Neural cell (in vitro differentiated cells): ENCODE measurements at regions not wholly inside any gene's neighbourhood (a gene's known extent, or its start where the extent isn't known, plus 50 kb on each side); places are given as distances from the start of the nearest gene placed in this dataset.
"Not testable (repeated sequence)": the region's sequence is repeated elsewhere in the genome, so short reads cannot be mapped to it uniquely, and the experiment has no call there.

ENCODE experiments used
- H2AFZ ChIP-seq: fragments of 200-600, 300-800 bp; sonication (generic), shearing (Covaris generic); 2 replicates; pipeline ENCODE4 v1.6.0; 2014; ENCODE audit warnings: low read depth, mild to moderate bottlenecking, antibody characterized with exemption, low read length, moderate library complexity
- H3F3A ChIP-seq: fragments of 200-600 bp; shearing (Covaris generic); 2 replicates; pipeline ENCODE4 v1.6.1; 2016; ENCODE audit warnings: mild to moderate bottlenecking, moderate library complexity, mixed read lengths, antibody characterized with exemption, low read length; ENCODE audit not compliant: insufficient read depth, poor library complexity, severe bottlenecking
- H3K27ac ChIP-seq: fragments of 200-600, 300-800 bp; sonication (generic), shearing (Covaris generic); 2 replicates; pipeline ENCODE4 v1.5.1; 2014; ENCODE audit warnings: mild to moderate bottlenecking, low read length, moderate library complexity
- H3K27me3 ChIP-seq: fragments of 300-800, 200-600 bp; sonication (generic), shearing (Covaris generic); 2 replicates; pipeline ENCODE4 v1.6.0; 2014; ENCODE audit warnings: mild to moderate bottlenecking, low read depth, low read length, moderate library complexity; ENCODE audit not compliant: insufficient read depth
- H3K36me3 ChIP-seq: fragments of 300-800, 200-600 bp; sonication (generic), shearing (Covaris generic); 2 replicates; pipeline ENCODE4 v1.5.1; 2014; ENCODE audit warnings: mild to moderate bottlenecking, antibody characterized with exemption, low read length, moderate library complexity; ENCODE audit not compliant: insufficient read depth
- H3K4me2 ChIP-seq: fragments of 300-800, 200-600 bp; sonication (generic), shearing (Covaris generic); 2 replicates; pipeline ENCODE4 v1.6.0; 2014; ENCODE audit warnings: mild to moderate bottlenecking, low read length
- H3K4me3 ChIP-seq: fragments of 300-800, 200-600 bp; sonication (generic), shearing (Covaris generic); 2 replicates; pipeline ENCODE4 v1.5.1; 2014; ENCODE audit warnings: mild to moderate bottlenecking, low read length, moderate library complexity
- H3K79me2 ChIP-seq: fragments of 200-600 bp; shearing (Covaris generic); replicated peaks from 2 replicates; pipeline ENCODE4 v1.6.0; 2014; ENCODE audit warnings: mild to moderate bottlenecking, low read length, moderate library complexity; ENCODE audit not compliant: insufficient read depth
- H3K9ac ChIP-seq: fragments of 300-800, 200-600 bp; sonication (generic), shearing (Covaris generic); 2 replicates; pipeline ENCODE4 v1.6.1; 2016; ENCODE audit warnings: mild to moderate bottlenecking, low read length, mixed read lengths
- H3K9me2 ChIP-seq: fragments of 200-600 bp; shearing (Covaris generic); 2 replicates; pipeline ENCODE4 v1.6.1; 2016; ENCODE audit warnings: mild to moderate bottlenecking, low read length, mixed read lengths; ENCODE audit not compliant: insufficient read depth
- H3K9me3 ChIP-seq: fragments of 200-600, 300-800 bp; sonication (generic), shearing (Covaris generic); 2 replicates; pipeline ENCODE4 v1.6.1; 2016; ENCODE audit warnings: mild to moderate bottlenecking, mixed run types, low read length, moderate library complexity, mixed read lengths
- H4K20me1 ChIP-seq: fragments of 200-600 bp; shearing (Covaris generic); 2 replicates; pipeline ENCODE4 v1.6.1; 2016; ENCODE audit warnings: mild to moderate bottlenecking, mixed run types; ENCODE audit not compliant: insufficient read depth
- EP300 ChIP-seq: fragments of 450-650 bp; conservative IDR thresholded peaks from 2 replicates; pipeline ENCODE4 v1.6.1; 2014; ENCODE audit warnings: antibody characterized with exemption, mild to moderate bottlenecking, moderate library complexity; ENCODE audit not compliant: poor library complexity, severe bottlenecking
- EZH2 ChIP-seq: fragments of 200-600, 300-800 bp; shearing (Covaris generic), sonication (generic); IDR thresholded peaks from 2 replicates; pipeline ENCODE4 v1.6.1; 2014; ENCODE audit warnings: antibody characterized with exemption, low read length, borderline replicate concordance, mild to moderate bottlenecking; ENCODE audit not compliant: insufficient read depth, poor library complexity, severe bottlenecking
- MXI1 ChIP-seq: fragments of 450-650 bp; conservative IDR thresholded peaks from 2 replicates; pipeline ENCODE4 v1.6.1; 2014; ENCODE audit warnings: antibody characterized with exemption, mild to moderate bottlenecking; ENCODE audit not compliant: poor library complexity, severe bottlenecking
- POLR2AphosphoS5 ChIP-seq: IDR thresholded peaks from 2 replicates; pipeline ENCODE4 v1.6.1; 2012
- RAD21 ChIP-seq: fragments of 450-650 bp; conservative IDR thresholded peaks from 2 replicates; pipeline ENCODE4 v1.6.1; 2014; ENCODE audit warnings: antibody characterized with exemption, mild to moderate bottlenecking, moderate library complexity
- SMC3 ChIP-seq: fragments of 450-650 bp; conservative IDR thresholded peaks from 2 replicates; pipeline ENCODE4 v1.6.1; 2014; ENCODE audit warnings: antibody characterized with exemption, mild to moderate bottlenecking, moderate library complexity; ENCODE audit not compliant: poor library complexity
- TAF1 ChIP-seq: IDR thresholded peaks from 2 replicates; pipeline ENCODE4 v1.6.1; 2012; ENCODE audit warnings: low read depth
- TF ChIP-seq, protein P1 (sequence below): fragments of 450-650 bp; IDR thresholded peaks from 2 replicates; pipeline ENCODE4 v1.5.1; 2014; ENCODE audit warnings: antibody characterized with exemption, mild to moderate bottlenecking, moderate library complexity; ENCODE audit not compliant: poor library complexity, severe bottlenecking
- TF ChIP-seq, protein P2 (sequence below): IDR thresholded peaks from 2 replicates; pipeline ENCODE4 v1.6.1; 2012; ENCODE audit warnings: borderline replicate concordance

DNA sequence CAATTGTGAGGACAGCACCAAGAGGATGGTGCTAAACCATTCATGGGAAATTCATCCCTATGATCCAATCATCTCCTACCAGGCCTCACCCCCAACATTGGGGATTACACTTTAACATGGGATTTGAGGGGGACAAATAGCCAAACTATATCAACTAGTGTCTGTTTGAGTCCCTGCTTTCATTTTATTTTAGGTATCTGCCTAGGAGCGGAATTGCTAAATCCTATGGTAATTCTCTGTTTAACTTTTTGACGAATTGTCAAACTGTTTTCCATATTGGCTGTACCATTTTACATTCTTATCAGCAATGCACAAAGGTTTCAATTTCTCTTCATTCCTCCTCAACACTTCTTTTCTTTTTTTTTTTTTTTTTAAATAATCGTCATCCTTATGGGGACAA lies 318.4 kb upstream of the NRP1 start:
- no peaks in the 10 kb centered on the region for H3K27me3 ChIP-seq
- no peak overlapping the region for H3K4me3 ChIP-seq
- H4K20me1 ChIP-seq, result no peaks in the 10 kb centered on the region
- no peak overlapping the region for H2AFZ ChIP-seq
- H3K79me2 ChIP-seq, result no peaks in the 10 kb centered on the region
- peaks cover 5% of the 10 kb centered on the region for H3K9me3 ChIP-seq
- no peak for TF ChIP-seq RAD21
- TF ChIP-seq, protein P1, sequence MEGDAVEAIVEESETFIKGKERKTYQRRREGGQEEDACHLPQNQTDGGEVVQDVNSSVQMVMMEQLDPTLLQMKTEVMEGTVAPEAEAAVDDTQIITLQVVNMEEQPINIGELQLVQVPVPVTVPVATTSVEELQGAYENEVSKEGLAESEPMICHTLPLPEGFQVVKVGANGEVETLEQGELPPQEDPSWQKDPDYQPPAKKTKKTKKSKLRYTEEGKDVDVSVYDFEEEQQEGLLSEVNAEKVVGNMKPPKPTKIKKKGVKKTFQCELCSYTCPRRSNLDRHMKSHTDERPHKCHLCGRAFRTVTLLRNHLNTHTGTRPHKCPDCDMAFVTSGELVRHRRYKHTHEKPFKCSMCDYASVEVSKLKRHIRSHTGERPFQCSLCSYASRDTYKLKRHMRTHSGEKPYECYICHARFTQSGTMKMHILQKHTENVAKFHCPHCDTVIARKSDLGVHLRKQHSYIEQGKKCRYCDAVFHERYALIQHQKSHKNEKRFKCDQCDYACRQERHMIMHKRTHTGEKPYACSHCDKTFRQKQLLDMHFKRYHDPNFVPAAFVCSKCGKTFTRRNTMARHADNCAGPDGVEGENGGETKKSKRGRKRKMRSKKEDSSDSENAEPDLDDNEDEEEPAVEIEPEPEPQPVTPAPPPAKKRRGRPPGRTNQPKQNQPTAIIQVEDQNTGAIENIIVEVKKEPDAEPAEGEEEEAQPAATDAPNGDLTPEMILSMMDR, result no peak
- TF ChIP-seq TAF1, result no peak
- TF ChIP-seq, protein P2, sequence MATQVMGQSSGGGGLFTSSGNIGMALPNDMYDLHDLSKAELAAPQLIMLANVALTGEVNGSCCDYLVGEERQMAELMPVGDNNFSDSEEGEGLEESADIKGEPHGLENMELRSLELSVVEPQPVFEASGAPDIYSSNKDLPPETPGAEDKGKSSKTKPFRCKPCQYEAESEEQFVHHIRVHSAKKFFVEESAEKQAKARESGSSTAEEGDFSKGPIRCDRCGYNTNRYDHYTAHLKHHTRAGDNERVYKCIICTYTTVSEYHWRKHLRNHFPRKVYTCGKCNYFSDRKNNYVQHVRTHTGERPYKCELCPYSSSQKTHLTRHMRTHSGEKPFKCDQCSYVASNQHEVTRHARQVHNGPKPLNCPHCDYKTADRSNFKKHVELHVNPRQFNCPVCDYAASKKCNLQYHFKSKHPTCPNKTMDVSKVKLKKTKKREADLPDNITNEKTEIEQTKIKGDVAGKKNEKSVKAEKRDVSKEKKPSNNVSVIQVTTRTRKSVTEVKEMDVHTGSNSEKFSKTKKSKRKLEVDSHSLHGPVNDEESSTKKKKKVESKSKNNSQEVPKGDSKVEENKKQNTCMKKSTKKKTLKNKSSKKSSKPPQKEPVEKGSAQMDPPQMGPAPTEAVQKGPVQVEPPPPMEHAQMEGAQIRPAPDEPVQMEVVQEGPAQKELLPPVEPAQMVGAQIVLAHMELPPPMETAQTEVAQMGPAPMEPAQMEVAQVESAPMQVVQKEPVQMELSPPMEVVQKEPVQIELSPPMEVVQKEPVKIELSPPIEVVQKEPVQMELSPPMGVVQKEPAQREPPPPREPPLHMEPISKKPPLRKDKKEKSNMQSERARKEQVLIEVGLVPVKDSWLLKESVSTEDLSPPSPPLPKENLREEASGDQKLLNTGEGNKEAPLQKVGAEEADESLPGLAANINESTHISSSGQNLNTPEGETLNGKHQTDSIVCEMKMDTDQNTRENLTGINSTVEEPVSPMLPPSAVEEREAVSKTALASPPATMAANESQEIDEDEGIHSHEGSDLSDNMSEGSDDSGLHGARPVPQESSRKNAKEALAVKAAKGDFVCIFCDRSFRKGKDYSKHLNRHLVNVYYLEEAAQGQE, result no peak
- TF ChIP-seq POLR2AphosphoS5, result no peak
- no peak for TF ChIP-seq EP300
- TF ChIP-seq SMC3, result no peak
- TF ChIP-seq EZH2, result no peak
- no peak for TF ChIP-seq MXI1
- no peaks in the 10 kb centered on the region for H3K36me3 ChIP-seq
- no peak overlapping the region for H3K9ac ChIP-seq
- H3F3A ChIP-seq, result no peaks in the 10 kb centered on the region
- no peaks in the 10 kb centered on the region for H3K9me2 ChIP-seq
- no peak overlapping the region for H3K4me2 ChIP-seq
- no peak overlapping the region for H3K27ac ChIP-seq

DNA sequence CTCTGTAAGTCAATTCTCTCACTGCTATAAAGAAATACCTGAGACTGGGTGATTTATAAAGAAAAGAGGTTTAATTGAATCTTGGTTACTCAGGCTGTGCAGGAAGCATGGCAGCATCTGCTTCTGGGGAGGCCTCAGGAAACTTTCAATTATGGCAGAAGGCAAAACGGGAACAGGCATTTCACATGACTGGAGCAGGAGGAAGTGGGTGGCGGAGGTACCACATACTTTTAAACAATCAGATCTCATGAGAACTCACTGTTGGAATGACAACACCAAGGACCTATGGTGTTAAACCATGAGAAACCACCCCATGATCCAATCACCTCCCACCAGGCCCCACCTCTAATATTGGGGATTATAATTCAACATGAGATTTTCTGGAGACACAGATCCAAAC lies 315.7 kb upstream of the NRP1 start:
- not testable (repeated sequence) for H3F3A ChIP-seq, H3K4me2 ChIP-seq, H3K36me3 ChIP-seq, H3K9me3 ChIP-seq, H3K79me2 ChIP-seq, H3K27me3 ChIP-seq, H4K20me1 ChIP-seq, H3K9ac ChIP-seq, H3K27ac ChIP-seq, H3K9me2 ChIP-seq, H2AFZ ChIP-seq, H3K4me3 ChIP-seq

DNA sequence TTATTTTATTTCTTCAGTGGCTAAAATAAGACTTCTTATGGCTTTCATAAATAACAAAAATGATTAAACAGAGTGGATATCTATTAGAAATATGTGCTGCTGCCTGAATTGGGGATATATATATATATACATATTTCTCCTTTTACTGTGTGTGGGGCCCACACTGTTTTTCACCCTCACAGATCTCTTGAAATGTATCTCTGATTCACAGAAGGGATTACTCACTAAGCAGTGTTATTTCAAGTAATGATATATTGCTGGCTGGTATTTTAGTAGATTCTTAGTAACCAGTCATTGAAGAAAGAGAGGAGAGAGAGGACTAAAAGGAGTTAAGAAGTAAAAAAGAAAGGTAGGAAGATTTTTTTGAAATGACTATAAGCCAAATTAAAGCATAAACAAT lies 308.6 kb upstream of the NRP1 start:
- H3K79me2 ChIP-seq, result no peaks in the 10 kb centered on the region
- no peaks in the 10 kb centered on the region for H3K9me3 ChIP-seq
- no peak overlapping the region for H3K4me2 ChIP-seq
- no peak overlapping the region for H3K4me3 ChIP-seq
- TF ChIP-seq, protein P2, result no peak
- TF ChIP-seq EZH2 (no peak), POLR2AphosphoS5 (no peak), EP300 (no peak), TAF1 (no peak), MXI1 (no peak), RAD21 (no peak), SMC3 (no peak)
- TF ChIP-seq, protein P1, result no peak
- no peaks in the 10 kb centered on the region for H3K36me3 ChIP-seq
- no peak overlapping the region for H2AFZ ChIP-seq
- no peaks in the 10 kb centered on the region for H3K9me2 ChIP-seq
- H4K20me1 ChIP-seq, result no peaks in the 10 kb centered on the region
- H3F3A ChIP-seq, result no peaks in the 10 kb centered on the region
- no peaks in the 10 kb centered on the region for H3K27me3 ChIP-seq
- no peak overlapping the region for H3K9ac ChIP-seq
- no peak overlapping the region for H3K27ac ChIP-seq
